GM12865 (cell line): ENCODE measurements at regions not wholly inside any gene's neighbourhood (a gene's known extent, or its start where the extent isn't known, plus 50 kb on each side); places are given as distances from the start of the nearest gene placed in this dataset.

Source experiments
- DNase-seq: peaks from one replicate; pipeline ENCODE4 v3.0.0; 2010; ENCODE audit warnings: low read depth
- H3K4me3 ChIP-seq: 2 replicates; pipeline ENCODE4 v1.5.1; 2011; ENCODE audit warnings: mild to moderate bottlenecking, low read depth, low read length, control low read depth
- TF ChIP-seq, protein P1 (sequence below): IDR thresholded peaks from 2 replicates; pipeline ENCODE4 v1.5.1; 2011; ENCODE audit warnings: low read length, control low read depth, low read depth, inconsistent platforms; ENCODE audit not compliant: insufficient read depth; ENCODE audit errors: missing control alignments

DNA sequence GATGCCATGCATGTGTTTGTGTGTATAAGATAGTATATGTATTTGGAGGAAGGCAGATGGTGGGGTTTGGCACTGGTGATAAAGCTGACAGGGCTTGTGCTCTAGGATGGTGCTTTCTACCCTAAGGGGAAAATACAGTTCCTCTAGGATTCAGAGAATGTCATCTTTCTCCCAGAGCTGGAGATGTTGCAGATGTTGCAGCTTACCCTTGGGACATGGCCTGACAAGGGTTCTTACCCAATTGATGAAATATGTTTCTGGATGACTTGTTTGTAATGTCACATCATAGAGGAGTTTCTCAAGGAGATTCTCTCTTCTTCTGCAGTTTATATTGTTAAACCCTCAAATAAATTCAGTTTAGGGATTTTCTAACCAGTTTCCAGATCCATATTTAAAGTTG is 52.5 kb upstream of the PITX2 start:
- no peak for DNase-seq
- no peak overlapping the region for H3K4me3 ChIP-seq
- TF ChIP-seq, protein P1, sequence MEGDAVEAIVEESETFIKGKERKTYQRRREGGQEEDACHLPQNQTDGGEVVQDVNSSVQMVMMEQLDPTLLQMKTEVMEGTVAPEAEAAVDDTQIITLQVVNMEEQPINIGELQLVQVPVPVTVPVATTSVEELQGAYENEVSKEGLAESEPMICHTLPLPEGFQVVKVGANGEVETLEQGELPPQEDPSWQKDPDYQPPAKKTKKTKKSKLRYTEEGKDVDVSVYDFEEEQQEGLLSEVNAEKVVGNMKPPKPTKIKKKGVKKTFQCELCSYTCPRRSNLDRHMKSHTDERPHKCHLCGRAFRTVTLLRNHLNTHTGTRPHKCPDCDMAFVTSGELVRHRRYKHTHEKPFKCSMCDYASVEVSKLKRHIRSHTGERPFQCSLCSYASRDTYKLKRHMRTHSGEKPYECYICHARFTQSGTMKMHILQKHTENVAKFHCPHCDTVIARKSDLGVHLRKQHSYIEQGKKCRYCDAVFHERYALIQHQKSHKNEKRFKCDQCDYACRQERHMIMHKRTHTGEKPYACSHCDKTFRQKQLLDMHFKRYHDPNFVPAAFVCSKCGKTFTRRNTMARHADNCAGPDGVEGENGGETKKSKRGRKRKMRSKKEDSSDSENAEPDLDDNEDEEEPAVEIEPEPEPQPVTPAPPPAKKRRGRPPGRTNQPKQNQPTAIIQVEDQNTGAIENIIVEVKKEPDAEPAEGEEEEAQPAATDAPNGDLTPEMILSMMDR = no peak

DNA sequence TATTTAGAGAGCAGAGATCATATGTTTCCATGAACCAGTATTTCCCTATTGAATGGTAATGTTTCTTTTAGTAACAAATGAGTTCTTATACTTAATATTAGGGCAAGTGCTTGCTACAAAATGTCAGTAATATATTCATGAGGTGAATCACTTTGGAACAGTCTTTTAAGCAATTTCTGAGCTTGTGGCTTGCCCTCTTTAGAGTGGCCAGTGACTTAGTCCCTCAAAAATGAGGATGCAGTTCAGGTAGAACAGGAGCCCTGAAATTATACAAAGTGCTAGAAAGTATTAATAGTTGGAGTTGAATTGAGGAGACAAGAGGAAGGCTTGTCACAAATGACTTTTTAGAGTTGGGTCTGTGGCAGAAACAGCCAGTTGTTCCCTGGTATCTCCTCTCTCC is 53.4 kb upstream of the PITX2 start:
- no peak for DNase-seq
- no peak overlapping the region for H3K4me3 ChIP-seq
- TF ChIP-seq, protein P1 = no peak

DNA sequence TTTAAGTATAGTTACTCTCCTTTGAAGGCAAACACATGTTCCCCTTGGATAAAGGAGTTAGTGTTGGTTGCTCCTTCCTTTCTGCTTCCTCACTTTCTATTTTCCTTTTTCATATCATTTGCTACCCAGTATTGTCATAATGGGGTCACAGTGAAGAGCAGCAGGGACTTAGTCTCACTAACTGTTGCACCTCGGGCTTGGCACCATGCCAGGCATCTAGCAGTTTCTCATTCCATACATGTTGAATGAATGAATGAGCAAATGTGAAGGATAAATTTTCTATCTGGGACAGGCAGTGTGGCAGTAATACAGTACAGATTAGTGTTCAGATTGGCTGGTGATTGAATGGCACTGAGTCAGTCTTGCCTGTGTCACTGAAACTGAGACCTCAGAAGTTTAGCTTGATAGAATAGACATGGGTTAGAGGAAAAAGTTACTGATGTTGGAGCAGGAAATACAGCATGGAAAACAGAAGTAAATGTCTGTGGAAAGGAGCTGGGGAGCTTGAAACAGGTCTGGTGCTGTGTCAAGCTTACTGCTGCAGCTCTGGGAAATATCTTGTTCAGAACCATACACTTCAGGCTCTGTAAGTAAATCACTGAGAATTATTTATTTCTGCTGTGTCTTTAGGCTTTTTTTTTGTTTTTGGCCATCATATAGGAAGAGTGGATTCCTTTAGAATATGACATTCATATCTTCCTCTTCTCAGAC is 55.8 kb upstream of the PITX2 start:
- no peak overlapping the region for H3K4me3 ChIP-seq
- no peak for DNase-seq
- TF ChIP-seq, protein P1 = no peak

DNA sequence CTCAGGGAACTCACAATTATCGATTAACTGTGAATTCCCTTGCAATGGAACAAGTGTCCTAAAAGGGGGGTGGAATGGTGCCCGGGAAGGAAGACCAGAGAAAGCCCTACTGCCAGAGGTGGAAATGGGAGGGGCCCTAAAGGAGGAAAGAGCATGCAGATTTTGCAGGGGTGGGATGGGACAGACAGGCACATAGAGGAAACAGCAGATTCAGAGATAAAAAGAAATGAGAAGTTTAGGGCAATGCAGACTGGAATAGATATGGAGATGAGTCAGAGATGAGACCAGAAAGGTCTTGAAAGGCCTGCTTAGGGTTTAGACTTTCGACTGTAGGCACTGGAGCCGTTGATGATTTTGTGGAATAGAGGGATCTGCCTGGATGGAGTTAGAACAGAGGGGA is 57.4 kb upstream of the PITX2 start:
- DNase-seq = no peak
- H3K4me3 ChIP-seq = no peak overlapping the region
- TF ChIP-seq, protein P1 = no peak

DNA sequence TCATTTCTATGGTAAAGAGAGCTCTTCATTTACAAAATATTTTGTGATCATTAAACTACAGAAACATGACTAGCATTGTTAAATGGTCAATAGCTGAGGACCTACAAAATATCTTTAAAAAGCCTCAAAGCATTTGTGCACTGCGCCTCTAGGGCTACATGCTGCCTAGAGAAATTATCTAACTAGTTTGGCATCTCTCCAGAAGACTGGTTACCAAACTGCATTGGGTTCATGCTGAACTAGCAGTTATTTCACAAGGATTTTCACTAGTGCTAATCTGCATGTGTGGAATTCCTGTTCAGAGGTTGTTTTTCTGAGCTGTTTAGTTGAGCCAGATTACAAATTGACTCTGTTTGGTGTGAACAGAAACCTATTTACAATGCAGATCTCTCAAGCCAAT is 58.5 kb upstream of the PITX2 start:
- H3K4me3 ChIP-seq = no peak overlapping the region
- TF ChIP-seq, protein P1 = no peak
- DNase-seq = no peak

DNA sequence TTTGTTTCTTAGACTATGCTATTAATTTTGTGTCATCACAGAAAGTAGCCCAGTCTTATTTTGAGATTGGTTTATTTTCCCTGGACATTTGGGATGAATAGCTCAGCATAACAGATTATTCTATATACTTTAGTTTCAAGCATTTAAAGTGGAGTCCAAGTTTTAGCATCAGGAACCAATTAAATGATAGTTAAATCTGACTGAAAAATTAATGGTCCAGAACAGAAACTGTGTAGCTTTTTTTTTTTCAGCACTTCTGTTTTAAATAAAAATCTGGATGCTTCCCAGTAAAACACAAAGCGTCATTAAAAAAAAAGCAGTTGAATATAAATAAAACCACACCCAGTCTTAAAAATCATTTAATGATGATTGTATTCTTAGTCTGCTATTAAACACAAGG is 59.4 kb upstream of the PITX2 start:
- no peak overlapping the region for H3K4me3 ChIP-seq
- TF ChIP-seq, protein P1 = no peak
- no peak for DNase-seq

DNA sequence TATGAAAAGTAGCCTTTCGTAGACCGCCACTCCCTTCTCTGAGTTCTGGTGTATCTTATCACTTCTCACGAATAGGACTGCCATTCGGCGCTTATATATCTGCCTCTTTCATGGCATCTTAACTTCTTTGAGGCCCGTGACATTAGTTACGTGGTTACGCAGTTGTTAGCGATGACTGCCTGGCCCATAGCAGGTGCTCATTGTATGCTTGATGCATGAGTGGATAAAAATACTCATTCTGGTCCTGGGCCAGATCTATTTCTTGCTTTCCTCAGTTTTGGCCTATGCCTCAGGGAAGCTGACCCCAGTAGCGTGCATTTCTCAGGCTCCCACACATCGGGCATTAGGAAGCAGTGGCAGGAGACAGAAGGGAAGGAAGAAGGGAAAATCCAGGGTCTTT is 60.7 kb upstream of the PITX2 start:
- no peak overlapping the region for H3K4me3 ChIP-seq
- DNase-seq = no peak
- TF ChIP-seq, protein P1 = no peak
